Nephron (organoid): ENCODE measurements at regions not wholly inside any gene's neighbourhood (a gene's known extent, or its start where the extent isn't known, plus 50 kb on each side); places are given as distances from the start of the nearest gene placed in this dataset.
A peak's percentile ranks its signal among the peaks of the same experiment; 100 is the strongest.

Source experiments
- H3K27ac Mint-ChIP-seq, 3 experiments: 2 replicates each; pipeline ENCODE4 v1.8.0; 2020; ENCODE audit warnings: mixed read lengths in 3 of 3, mild to moderate bottlenecking in 2 of 3, moderate library complexity in 1 of 3
- H3K27me3 Mint-ChIP-seq: 2 replicates; pipeline ENCODE4 v1.8.0; 2021; ENCODE audit warnings: low read depth, mild to moderate bottlenecking, moderate library complexity, mixed read lengths
- H3K36me3 Mint-ChIP-seq: 2 replicates; pipeline ENCODE4 v1.8.0; 2020; ENCODE audit warnings: low read depth, mixed read lengths
- H3K4me1 Mint-ChIP-seq: 2 replicates; pipeline ENCODE4 v1.8.0; 2020; ENCODE audit warnings: mixed read lengths
- H3K4me3 Mint-ChIP-seq, 3 experiments: 2 replicates each; pipeline ENCODE4 v1.8.0; 2020; ENCODE audit warnings: mild to moderate bottlenecking in 3 of 3, mixed read lengths in 3 of 3, moderate library complexity in 2 of 3
- H3K9me3 Mint-ChIP-seq: 2 replicates; pipeline ENCODE4 v1.8.0; 2020; ENCODE audit warnings: mixed read lengths
- TF ChIP-seq, protein P1 (sequence below), 3 experiments: fragments of 200-600 bp; sonication (generic); IDR thresholded peaks; one replicate each; pipeline ENCODE4 v1.5.0; 2021; ENCODE audit warnings: antibody characterized with exemption in 3 of 3; ENCODE audit not compliant: unreplicated experiment in 3 of 3

DNA sequence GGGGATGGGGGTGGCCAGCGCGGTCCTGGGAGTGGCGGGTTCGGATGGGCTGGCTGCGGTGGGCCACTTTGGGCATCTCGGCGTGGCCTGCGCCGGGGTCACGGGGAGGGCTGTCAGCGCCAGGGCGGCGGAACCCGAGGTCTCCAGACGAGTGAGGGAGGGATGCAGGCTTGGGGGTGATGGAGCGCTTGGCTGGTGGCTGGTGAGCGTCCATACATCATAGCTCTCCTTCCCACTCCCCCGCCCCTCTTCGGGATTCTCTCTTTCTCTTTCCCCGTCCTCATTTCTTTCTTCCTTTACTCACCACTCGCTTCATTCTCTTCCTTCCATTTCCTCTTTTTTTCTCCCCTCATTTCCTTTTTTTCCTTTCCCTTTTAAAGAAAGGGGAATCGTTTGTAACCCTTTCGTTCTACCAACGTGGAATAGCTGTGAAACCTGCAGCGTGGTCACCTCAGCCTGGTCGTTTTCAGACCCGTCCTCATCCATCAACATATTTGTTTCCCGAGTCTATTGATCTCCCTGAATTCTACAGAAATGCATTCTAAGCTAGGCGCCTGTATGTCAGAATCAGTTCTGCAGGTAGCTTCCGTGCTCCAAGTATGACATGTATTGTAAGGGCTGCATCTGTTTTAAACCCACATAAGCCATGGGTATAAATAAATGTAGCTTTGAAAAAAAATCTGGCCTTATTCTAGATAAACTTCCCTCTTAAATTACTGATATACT is 260.3 kb upstream of the E2F7 start:
- peaks cover 30% of the 10 kb centered on the region for H3K4me1 Mint-ChIP-seq
- TF ChIP-seq, protein P1, sequence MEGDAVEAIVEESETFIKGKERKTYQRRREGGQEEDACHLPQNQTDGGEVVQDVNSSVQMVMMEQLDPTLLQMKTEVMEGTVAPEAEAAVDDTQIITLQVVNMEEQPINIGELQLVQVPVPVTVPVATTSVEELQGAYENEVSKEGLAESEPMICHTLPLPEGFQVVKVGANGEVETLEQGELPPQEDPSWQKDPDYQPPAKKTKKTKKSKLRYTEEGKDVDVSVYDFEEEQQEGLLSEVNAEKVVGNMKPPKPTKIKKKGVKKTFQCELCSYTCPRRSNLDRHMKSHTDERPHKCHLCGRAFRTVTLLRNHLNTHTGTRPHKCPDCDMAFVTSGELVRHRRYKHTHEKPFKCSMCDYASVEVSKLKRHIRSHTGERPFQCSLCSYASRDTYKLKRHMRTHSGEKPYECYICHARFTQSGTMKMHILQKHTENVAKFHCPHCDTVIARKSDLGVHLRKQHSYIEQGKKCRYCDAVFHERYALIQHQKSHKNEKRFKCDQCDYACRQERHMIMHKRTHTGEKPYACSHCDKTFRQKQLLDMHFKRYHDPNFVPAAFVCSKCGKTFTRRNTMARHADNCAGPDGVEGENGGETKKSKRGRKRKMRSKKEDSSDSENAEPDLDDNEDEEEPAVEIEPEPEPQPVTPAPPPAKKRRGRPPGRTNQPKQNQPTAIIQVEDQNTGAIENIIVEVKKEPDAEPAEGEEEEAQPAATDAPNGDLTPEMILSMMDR (IDR thresholded peaks at IDR 0.05; ENCODE audit: unreplicated experiment in 3 of 3), result no peak
- H3K9me3 Mint-ChIP-seq, result no peaks in the 10 kb centered on the region
- peak overlapping the region; percentile 93 to 98 (median 96) for H3K4me3 Mint-ChIP-seq
- peak overlapping the region; percentile 6 to 87 (median 59) for H3K27ac Mint-ChIP-seq
- H3K27me3 Mint-ChIP-seq, result peaks cover 46% of the 10 kb centered on the region
- no peaks in the 10 kb centered on the region for H3K36me3 Mint-ChIP-seq

- Mint-ChIP-seq H3K4me1 (peaks cover 30% of the 10 kb centered on the region), H3K27ac (peak overlapping the region; percentile 59 to 93 (median 87)), H3K9me3 (no peaks in the 10 kb centered on the region), H3K36me3 (no peaks in the 10 kb centered on the region), H3K4me3 (peak overlapping the region; percentile 93 to 98 (median 96)), H3K27me3 (peaks cover 46% of the 10 kb centered on the region)
- TF ChIP-seq, protein P1 (IDR thresholded peaks at IDR 0.05; ENCODE audit: unreplicated experiment in 3 of 3), result peak; percentile 43 to 54 (median 44)
These were observed 259.5 kb upstream of the E2F7 start for GRCh38 chr12:77324763-77325468.

DNA sequence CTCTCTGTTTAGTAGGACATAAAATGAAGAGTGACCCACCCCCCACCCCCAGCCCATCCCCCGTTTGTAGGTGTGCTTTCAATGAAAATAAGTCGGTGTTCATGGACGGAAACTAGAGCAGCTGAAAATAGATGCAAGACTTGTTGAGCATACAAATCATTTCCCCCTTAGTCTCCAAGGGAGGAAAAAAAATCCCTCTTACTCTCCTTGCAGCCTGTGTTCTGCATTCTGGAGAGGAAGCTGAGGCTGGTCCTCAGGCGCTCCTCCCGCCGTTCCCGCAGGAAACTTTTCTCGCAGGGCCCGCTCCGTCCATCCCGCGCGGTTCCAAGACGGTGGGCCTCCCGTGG is 259.0 kb upstream of the E2F7 start:
- no peaks in the 10 kb centered on the region for H3K9me3 Mint-ChIP-seq
- peak overlapping the region; percentile 82 to 93 (median 89) for H3K4me3 Mint-ChIP-seq
- peak overlapping the region; percentile 32 to 76 (median 59) for H3K27ac Mint-ChIP-seq
- TF ChIP-seq, protein P1 (IDR thresholded peaks at IDR 0.05; ENCODE audit: unreplicated experiment in 3 of 3), result no peak
- no peaks in the 10 kb centered on the region for H3K36me3 Mint-ChIP-seq
- peaks cover 29% of the 10 kb centered on the region for H3K4me1 Mint-ChIP-seq
- peaks cover 46% of the 10 kb centered on the region for H3K27me3 Mint-ChIP-seq

GRCh38 chr12:77323788-77324415 is 258.5 kb upstream of the E2F7 start:
- TF ChIP-seq, protein P1 (IDR thresholded peaks at IDR 0.05; ENCODE audit: unreplicated experiment in 3 of 3), result no peak
- Mint-ChIP-seq H3K27ac (peak overlapping the region; percentile 32 to 76 (median 59)), H3K4me3 (peak overlapping the region; percentile 82 to 93 (median 89)), H3K4me1 (peaks cover 27% of the 10 kb centered on the region), H3K27me3 (peaks cover 46% of the 10 kb centered on the region), H3K36me3 (no peaks in the 10 kb centered on the region), H3K9me3 (no peaks in the 10 kb centered on the region)

DNA sequence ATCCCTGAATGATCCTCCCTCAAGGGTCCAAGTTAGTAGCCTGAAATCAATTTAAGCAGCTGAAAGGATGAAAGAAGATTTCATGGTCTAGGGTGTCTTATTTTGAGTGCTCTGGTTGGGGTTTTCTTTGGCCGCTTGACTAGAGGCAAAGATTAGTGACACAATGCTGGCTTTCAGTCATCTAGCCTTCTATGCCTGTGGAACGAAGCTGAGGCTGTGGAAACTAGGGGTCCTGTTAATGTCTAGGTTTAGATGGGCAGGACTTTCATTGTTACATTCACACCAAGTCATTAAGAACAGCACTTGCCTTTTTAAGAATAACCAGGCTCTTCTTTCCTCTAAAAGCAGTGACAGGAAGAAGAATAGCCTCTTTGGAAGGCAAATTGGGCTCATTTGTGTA is 253.8 kb upstream of the E2F7 start:
- H3K27ac Mint-ChIP-seq, result no peak overlapping the region
- peaks cover 29% of the 10 kb centered on the region for H3K4me1 Mint-ChIP-seq
- H3K9me3 Mint-ChIP-seq, result no peaks in the 10 kb centered on the region
- H3K36me3 Mint-ChIP-seq, result no peaks in the 10 kb centered on the region
- TF ChIP-seq, protein P1 (IDR thresholded peaks at IDR 0.05; ENCODE audit: unreplicated experiment in 3 of 3), result no peak
- no peak overlapping the region for H3K4me3 Mint-ChIP-seq
- peaks cover 16% of the 10 kb centered on the region for H3K27me3 Mint-ChIP-seq
